ENCODE measurements at regions not wholly inside any gene's neighbourhood (a gene's known extent, or its start where the extent isn't known, plus 50 kb on each side); places are given as distances from the start of the nearest gene placed in this dataset.
A peak's percentile ranks its signal among the peaks of the same experiment; 100 is the strongest.

DNA sequence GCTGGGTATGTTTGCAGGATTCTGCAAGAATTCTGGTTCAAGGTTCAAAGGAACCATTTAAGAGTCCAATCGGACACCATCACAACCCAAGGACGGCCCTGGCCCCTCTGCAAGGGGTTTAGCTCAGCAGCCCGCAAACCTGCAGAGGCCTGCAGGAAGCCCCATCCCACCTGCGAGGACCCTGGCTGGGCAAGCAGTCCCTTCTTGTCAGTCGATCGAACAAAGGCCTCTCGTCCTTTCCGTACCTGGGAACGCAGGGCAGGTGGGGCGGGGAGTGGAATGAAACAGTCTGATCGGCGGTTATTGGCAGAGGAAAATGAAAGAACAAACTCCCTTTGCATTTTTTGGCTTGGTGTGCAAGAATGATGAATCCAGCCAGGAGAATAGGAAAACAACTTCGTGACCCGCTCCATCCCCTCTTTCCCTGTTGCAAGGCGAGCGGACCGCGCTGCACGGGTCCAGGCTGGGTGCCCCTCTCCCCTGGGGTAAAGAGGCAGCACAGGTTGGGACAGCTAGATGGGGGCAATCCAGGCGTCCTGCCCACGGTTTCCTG is 73.7 kb downstream of the INSIG1 start:
- Histone ChIP-seq H3K9me3 (ENCODE audit: control insufficient read depth in 2 of 2, low read length in 2 of 2) (peaks cover 3 to 6% of the 10 kb centered on the region in 2 donors), H3K4me1 (ENCODE audit: control insufficient read depth, insufficient read depth, low read length) (peaks cover 33% of the 10 kb centered on the region), H3K27me3 (ENCODE audit: control insufficient read depth in 1 of 2, insufficient read depth in 2 of 2, low read length in 2 of 2) (peaks cover 54 to 64% of the 10 kb centered on the region in 2 donors)

DNA sequence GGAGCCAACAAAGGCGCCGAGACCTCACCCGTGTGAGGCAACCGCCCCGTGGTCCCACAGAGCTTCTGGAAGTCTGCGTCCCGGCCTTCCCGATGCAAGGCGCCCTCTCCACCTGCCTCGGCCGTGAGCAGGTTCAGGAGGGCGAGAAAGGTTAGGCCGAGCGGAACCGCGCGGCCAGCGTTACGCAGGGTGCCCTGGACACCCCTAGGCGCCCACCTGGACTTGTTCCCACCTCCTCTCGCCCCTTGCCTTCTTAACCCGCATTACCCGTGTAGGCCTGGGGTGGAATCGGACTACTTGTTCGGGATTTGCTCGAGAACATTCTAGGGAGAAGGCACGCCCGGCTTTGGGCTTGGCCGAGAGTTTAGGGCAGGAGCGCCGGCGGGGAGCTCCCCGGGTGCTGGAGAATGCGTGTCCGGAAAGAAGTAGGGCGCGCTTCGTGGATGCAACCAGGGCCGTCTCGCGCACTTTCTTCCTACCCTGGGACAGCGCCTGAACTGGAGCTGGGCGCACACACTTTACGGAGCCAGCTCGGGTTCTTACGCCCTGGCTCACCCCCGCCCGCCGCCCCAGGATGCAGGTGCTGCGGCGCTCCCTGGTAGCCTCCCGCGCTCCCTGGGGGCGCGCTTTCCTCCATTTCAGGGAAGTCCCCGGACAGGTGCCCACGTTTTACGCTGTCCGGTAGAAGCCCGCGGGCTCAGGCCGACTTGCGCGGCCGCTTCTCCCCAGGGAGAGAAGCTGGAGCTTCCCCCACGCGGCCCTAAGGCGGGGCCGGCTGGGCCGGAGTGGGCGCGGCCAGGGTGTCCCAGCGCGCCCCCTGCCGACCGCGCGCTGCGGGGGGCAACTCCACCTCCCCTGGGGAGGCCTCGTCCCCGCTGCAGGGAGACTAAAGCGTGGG is 74.5 kb downstream of the INSIG1 start:
- no peak overlapping the region for H3K27ac ChIP-seq (ENCODE audit: low read length)
- peaks cover 61 to 65% of the 10 kb centered on the region in 2 donors for H3K27me3 ChIP-seq (ENCODE audit: control insufficient read depth in 1 of 2, insufficient read depth in 2 of 2, low read length in 2 of 2)
- no peak overlapping the region for H3K9ac ChIP-seq (ENCODE audit: low read length in 2 of 2)
- H3K36me3 ChIP-seq (ENCODE audit: control insufficient read depth in 2 of 2, insufficient read depth in 2 of 2, low read length in 2 of 2), result no peaks in the 10 kb centered on the region
- peaks cover 3 to 6% of the 10 kb centered on the region in 2 donors for H3K9me3 ChIP-seq (ENCODE audit: control insufficient read depth in 2 of 2, low read length in 2 of 2)
- H3K4me1 ChIP-seq (ENCODE audit: control insufficient read depth, insufficient read depth, low read length), result peaks cover 33% of the 10 kb centered on the region
- peak overlapping the region in 1 of 2 donors; percentile 61 for H3K4me3 ChIP-seq (ENCODE audit: low read length in 2 of 2)

More for the DNA sequence above, 73.7 kb downstream of the INSIG1 start:
- H3K9ac ChIP-seq (ENCODE audit: low read length in 2 of 2), result no peak overlapping the region
- no peak overlapping the region for H3K4me3 ChIP-seq (ENCODE audit: low read length in 2 of 2)
- H3K27ac ChIP-seq (ENCODE audit: low read length), result no peak overlapping the region
- no peaks in the 10 kb centered on the region for H3K36me3 ChIP-seq (ENCODE audit: control insufficient read depth in 2 of 2, insufficient read depth in 2 of 2, low read length in 2 of 2)

DNA sequence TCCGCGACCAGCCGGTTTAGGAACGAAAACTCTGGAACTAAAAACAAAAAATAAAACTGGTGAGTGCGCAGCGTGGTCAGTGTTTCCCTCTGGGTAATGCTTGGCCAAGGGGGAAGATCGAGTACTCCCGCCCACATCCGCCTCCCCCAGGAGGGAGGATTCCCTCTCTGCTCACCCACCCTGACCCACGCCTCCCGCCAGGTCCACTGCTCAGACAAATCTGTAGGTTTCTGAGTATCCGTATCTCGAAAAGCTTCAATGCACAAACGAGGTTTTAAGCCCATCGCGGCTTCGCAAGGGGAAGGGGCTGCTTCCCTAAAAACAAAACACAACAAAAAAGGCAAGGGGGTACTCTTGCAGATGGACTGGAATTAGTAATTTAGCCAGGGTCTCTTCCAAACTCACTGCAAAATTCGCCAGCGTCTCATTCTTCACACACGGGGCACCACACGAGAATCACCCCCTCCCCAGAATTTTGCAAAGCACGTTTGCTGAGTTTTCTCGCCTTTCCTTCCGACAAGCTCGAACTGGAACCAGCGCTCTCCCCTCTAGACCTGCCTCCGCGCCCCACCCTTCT is 75.2 kb downstream of the INSIG1 start:
- Histone ChIP-seq H3K36me3 (ENCODE audit: control insufficient read depth in 2 of 2, insufficient read depth in 2 of 2, low read length in 2 of 2) (no peaks in the 10 kb centered on the region), H3K4me1 (ENCODE audit: control insufficient read depth, insufficient read depth, low read length) (peaks cover 38% of the 10 kb centered on the region), H3K27ac (ENCODE audit: low read length) (no peak overlapping the region), H3K9ac (ENCODE audit: low read length in 2 of 2) (no peak overlapping the region), H3K27me3 (ENCODE audit: control insufficient read depth in 1 of 2, insufficient read depth in 2 of 2, low read length in 2 of 2) (peaks cover 68 to 70% of the 10 kb centered on the region in 2 donors), H3K9me3 (ENCODE audit: control insufficient read depth in 2 of 2, low read length in 2 of 2) (peaks cover 3 to 6% of the 10 kb centered on the region in 2 donors), H3K4me3 (ENCODE audit: low read length in 2 of 2) (peak overlapping the region; percentile 50 to 61)

DNA sequence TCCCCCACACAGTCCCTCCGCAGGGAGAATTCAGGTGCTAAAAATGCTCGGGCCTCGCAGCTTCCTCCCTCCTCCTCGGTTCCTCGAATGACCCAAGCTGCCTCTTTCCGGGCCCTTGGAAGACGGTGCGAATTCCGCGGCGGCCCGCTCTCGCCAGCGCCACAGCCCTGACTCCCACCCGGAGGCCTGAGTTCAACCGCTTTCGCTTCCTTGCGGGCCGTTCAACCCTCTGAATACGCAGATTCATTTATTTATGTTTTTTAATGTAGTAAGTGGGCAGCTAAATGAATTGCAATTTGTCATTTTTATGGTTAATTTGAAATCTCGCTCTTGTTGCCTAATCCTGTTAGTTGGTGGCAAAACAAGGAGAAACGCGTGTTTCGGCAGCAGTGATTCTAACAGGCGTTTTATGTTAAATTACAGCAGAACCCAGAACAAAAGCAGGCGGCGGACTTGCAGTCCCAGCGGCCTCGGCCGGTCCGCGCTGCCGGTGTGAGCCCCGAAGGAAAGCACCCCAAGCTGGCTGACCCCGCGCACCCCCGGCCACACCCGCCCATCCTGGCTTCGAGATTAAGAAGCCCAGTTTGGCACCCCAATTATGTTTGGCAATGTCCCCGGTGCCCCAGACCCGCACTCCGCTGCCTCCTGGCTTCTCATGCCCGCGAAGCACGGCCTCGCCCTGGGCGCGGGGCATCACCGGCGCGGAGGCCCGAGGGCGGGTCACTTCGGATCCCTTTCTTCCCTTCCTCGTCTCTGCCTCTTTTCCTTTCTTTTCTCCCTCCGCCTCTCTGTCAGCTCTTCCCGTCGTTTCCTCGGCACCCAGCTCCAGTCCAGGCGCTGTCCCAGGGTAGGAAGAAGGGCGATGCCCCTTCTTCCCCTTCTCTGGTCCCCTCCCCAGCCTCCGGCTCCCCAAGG is 75.9 kb downstream of the INSIG1 start:
- Histone ChIP-seq H3K27ac (ENCODE audit: low read length) (no peak overlapping the region), H3K4me3 (ENCODE audit: low read length in 2 of 2) (peak overlapping the region; percentile 50 to 61), H3K9me3 (ENCODE audit: control insufficient read depth in 2 of 2, low read length in 2 of 2) (peaks cover 3 to 6% of the 10 kb centered on the region in 2 donors), H3K4me1 (ENCODE audit: control insufficient read depth, insufficient read depth, low read length) (peaks cover 42% of the 10 kb centered on the region), H3K36me3 (ENCODE audit: control insufficient read depth in 2 of 2, insufficient read depth in 2 of 2, low read length in 2 of 2) (no peaks in the 10 kb centered on the region), H3K9ac (ENCODE audit: low read length in 2 of 2) (no peak overlapping the region), H3K27me3 (ENCODE audit: control insufficient read depth in 1 of 2, insufficient read depth in 2 of 2, low read length in 2 of 2) (peaks cover 76 to 78% of the 10 kb centered on the region in 2 donors)

DNA sequence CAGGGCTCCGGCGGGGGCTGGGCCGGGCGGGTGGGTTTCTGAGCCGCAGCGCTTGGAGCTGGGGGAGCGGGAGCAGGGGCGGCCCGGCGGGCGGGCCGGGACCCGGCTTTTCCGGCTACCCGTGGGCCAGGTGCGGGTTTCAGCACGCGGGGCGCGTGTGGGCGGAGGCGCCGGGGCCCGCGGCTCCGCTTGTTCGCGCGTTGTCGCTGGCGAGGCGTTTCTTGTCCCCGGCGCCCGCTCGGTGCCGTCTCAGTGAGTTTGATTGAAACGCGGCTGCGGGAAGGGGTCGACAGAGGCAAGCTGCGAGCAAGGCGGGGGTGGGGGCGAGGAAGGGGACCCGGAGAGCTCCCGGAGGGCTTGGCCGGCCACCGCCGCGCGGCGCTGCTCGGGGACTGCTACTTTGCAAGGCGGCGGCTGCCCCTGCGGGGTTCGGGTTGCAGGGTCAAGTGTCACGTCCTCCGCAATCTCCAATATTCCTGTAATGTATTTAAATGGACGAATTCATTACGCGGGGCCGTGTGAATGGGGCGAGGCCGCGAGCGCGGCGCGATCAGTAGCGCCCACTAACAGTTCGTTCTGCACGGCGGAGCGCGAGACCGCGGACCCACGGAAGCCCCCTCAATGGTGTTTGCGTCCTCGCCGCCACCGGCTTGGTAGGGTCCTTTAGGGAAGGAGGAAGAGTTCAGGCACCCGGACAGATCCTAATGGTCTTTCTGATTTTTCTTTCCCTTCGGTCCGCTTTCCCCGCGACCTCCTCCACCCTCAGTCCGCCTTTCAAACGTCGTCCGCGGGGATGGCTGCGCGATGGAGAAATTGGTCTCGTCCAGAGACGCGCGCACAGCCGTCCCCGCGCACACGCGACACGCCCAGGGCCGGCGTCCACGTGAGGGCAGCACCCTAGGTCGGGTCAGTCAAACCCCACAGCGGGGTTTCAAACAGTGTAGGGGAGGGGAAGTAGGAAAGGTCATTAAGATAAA is 76.9 kb downstream of the INSIG1 start:
- peak overlapping the region; percentile 35 to 61 for H3K4me3 ChIP-seq (ENCODE audit: low read length in 2 of 2)
- H3K27me3 ChIP-seq (ENCODE audit: control insufficient read depth in 1 of 2, insufficient read depth in 2 of 2, low read length in 2 of 2), result peaks cover 80 to 85% of the 10 kb centered on the region in 2 donors
- H3K9me3 ChIP-seq (ENCODE audit: control insufficient read depth in 2 of 2, low read length in 2 of 2), result peaks cover 3 to 6% of the 10 kb centered on the region in 2 donors
- H3K9ac ChIP-seq (ENCODE audit: low read length in 2 of 2), result no peak overlapping the region
- H3K36me3 ChIP-seq (ENCODE audit: control insufficient read depth in 2 of 2, insufficient read depth in 2 of 2, low read length in 2 of 2), result no peaks in the 10 kb centered on the region
- H3K4me1 ChIP-seq (ENCODE audit: control insufficient read depth, insufficient read depth, low read length), result peaks cover 42% of the 10 kb centered on the region
- no peak overlapping the region for H3K27ac ChIP-seq (ENCODE audit: low read length)

DNA sequence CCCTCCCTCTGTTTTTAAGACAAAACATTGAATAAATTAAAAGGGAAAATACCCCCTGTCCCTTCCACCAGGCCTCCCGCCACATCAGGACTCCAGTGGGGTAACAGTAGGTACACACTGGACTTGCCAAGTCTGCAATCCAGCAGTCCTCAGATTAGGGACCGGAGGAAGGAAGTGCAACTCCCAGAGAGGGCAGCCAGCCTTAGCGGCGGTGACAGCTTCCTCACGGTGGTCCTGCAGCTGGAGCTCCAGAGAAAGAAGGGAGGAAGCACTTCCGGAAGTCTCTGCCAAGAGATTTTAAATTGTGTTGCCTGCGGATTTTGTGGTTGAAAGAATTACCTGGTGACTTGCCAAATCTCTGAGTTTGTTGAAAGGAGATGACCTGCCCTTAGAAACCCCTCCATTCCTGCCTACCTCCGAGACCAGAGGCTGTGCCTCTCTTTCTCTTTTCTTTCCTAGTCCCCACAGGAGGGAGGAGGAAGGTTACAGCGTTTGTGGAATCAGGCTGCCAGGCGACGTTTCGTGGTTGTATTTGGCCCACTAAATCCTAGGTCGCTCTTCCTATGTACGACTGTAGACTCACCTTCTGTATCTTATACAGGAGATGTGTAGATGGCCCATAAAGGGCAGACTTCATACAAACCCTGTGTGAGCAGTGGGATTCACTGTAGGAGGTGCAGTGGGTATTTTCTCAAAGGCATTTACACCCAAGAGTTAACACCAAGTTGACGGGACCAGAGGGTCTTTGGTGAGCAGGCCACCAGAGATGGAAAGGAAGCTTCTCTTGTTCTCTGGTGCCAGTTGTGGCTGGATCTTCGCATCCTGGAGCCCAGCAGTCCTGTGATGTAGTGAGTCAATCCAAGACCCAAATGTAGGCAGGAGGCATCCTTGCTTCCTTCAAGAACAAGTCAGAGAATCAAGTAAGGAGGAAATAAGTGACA is 77.9 kb downstream of the INSIG1 start:
- Histone ChIP-seq H3K4me1 (ENCODE audit: control insufficient read depth, insufficient read depth, low read length) (peaks cover 42% of the 10 kb centered on the region), H3K27ac (ENCODE audit: low read length) (no peak overlapping the region), H3K4me3 (ENCODE audit: low read length in 2 of 2) (peak overlapping the region in 1 of 2 donors; percentile 40), H3K9ac (ENCODE audit: low read length in 2 of 2) (no peak overlapping the region), H3K36me3 (ENCODE audit: control insufficient read depth in 2 of 2, insufficient read depth in 2 of 2, low read length in 2 of 2) (no peaks in the 10 kb centered on the region), H3K9me3 (ENCODE audit: control insufficient read depth in 2 of 2, low read length in 2 of 2) (peaks cover 3 to 6% of the 10 kb centered on the region in 2 donors), H3K27me3 (ENCODE audit: control insufficient read depth in 1 of 2, insufficient read depth in 2 of 2, low read length in 2 of 2) (peaks cover 81 to 94% of the 10 kb centered on the region in 2 donors)

DNA sequence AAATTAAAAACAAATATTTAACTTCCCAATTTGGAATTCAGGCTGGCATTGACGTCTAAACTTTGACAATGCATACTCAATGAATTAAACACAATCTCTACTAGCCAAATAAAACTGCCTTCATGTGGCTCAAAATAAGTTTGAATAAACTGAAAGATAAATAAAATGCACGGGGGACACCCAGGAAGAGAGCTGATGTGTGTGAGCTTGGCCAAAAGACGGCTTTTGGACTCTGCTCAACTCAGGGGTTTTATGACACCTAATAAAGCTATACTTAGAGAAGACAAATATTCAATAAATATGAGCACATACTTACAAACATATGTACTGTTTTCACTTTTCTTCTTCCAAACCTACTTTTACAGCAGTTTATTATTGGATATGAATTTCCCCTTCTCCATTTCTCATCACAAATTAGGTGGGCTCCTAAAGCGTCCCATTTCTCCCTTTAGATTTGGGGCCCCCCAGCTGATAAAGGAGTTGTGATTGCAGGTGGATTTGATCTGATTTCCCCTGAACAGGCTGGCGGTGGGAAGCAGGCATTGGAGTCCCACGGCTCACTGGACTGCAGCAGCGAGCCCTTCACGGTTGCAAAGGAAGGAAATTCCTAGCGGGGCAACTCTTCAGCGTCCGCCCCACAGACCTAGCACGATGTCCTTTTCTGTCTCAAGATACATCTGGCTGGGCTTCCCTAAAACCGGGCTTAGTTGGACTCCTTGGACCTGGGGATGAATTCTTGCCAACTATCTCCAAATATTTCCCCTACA is 79.6 kb downstream of the INSIG1 start:
- Histone ChIP-seq H3K9ac (ENCODE audit: low read length in 2 of 2) (no peak overlapping the region), H3K4me3 (ENCODE audit: low read length in 2 of 2) (peak overlapping the region; percentile 9 to 57), H3K27ac (ENCODE audit: low read length) (no peak overlapping the region), H3K27me3 (ENCODE audit: control insufficient read depth in 1 of 2, insufficient read depth in 2 of 2, low read length in 2 of 2) (peaks cover 81 to 97% of the 10 kb centered on the region in 2 donors), H3K9me3 (ENCODE audit: control insufficient read depth in 2 of 2, low read length in 2 of 2) (peaks cover 3 to 6% of the 10 kb centered on the region in 2 donors), H3K36me3 (ENCODE audit: control insufficient read depth in 2 of 2, insufficient read depth in 2 of 2, low read length in 2 of 2) (no peaks in the 10 kb centered on the region), H3K4me1 (ENCODE audit: control insufficient read depth, insufficient read depth, low read length) (peaks cover 50% of the 10 kb centered on the region)

DNA sequence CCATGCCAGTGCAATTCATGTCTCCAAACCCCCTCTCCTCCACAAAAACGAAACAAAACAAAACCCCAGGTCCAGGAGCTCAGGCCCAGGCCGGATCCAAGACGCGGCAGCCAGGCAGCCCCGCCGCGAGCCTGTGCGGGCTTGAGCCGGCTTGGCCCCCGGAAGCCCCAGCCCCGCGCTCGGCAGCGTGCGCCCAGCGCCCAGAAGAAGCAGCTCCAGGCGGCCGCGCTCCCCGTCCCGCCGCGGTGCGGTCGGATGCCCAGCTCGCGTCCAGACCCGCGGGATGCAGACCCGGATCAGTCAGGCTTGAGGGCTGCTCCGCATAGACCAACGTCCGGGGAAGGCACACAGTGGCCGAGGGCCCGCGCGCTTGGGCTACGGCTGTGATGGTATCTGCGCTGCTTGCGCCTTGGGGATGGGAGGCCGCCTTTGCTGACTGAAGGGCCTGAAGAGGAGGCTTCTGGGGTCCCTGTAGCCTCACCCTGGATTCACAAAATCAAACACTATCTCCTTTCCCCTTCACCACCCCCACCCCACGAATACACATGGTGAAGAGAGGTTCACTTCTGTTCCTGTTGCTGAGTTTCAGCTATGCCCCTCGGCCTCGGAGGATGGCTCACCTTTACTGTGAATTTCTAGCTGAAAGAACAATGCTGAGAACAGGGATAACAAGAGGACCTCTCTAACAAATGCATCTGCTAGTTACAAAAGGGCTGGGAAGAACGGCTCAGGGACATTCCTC is 79.9 kb upstream of the EN2 start:
- peak overlapping the region in 1 of 2 donors; percentile 57 for H3K4me3 ChIP-seq (ENCODE audit: low read length in 2 of 2)
- H3K4me1 ChIP-seq (ENCODE audit: control insufficient read depth, insufficient read depth, low read length), result peaks cover 48% of the 10 kb centered on the region
- peaks cover 82 to 97% of the 10 kb centered on the region in 2 donors for H3K27me3 ChIP-seq (ENCODE audit: control insufficient read depth in 1 of 2, insufficient read depth in 2 of 2, low read length in 2 of 2)
- H3K27ac ChIP-seq (ENCODE audit: low read length), result no peak overlapping the region
- H3K9me3 ChIP-seq (ENCODE audit: control insufficient read depth in 2 of 2, low read length in 2 of 2), result peaks cover 3 to 6% of the 10 kb centered on the region in 2 donors
- H3K36me3 ChIP-seq (ENCODE audit: control insufficient read depth in 2 of 2, insufficient read depth in 2 of 2, low read length in 2 of 2), result no peaks in the 10 kb centered on the region
- no peak overlapping the region for H3K9ac ChIP-seq (ENCODE audit: low read length in 2 of 2)
